ENCODE measurements at regions not wholly inside any gene's neighbourhood (a gene's known extent, or its start where the extent isn't known, plus 50 kb on each side); places are given as distances from the start of the nearest gene placed in this dataset.

DNA sequence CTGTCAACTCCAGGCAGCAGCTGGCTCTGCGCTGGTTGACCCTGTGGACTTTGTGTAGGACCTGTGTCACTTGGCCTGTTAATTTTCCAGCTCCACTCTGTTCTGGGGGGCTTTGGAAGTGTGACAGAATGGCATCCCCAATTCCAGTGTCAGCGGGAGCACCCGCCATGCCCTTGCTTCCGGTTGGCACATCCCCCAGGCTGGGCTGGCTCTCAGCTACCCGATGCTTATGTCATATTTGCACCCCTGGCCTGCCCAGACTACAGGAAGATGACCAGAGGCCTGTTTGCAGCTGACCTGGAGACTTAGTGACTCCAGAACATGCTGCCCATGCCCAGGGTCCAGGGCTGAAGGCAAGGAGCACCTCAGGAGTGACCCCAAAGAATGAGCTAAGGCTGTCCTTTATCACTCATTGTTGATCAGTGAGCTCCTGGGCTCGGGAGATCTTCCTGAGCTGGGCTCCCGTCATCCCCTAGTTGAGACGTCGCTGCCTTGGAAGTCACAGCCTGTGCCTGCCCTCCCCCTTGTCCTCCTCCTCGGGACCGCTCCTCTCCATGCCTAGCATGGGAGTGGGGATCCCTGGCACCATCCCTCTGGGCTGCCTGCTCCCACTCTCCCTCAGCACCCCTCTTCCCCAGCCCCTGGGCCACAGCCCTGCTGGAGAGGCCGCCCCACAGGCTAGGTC, 163.4 kb upstream of the RTL1 start:
- Mint-ChIP-seq H3K36me3 (no peaks in the 10 kb centered on the region), H3K27ac (no peak overlapping the region), H3K4me1 (no peaks in the 10 kb centered on the region), H3K9me3 (no peaks in the 10 kb centered on the region), H3K27me3 (peaks cover 11% of the 10 kb centered on the region), H3K4me3 (no peak overlapping the region)
- peak; percentile 16 for DNase-seq
- CTCF ChIA-PET = no interaction called here

DNA sequence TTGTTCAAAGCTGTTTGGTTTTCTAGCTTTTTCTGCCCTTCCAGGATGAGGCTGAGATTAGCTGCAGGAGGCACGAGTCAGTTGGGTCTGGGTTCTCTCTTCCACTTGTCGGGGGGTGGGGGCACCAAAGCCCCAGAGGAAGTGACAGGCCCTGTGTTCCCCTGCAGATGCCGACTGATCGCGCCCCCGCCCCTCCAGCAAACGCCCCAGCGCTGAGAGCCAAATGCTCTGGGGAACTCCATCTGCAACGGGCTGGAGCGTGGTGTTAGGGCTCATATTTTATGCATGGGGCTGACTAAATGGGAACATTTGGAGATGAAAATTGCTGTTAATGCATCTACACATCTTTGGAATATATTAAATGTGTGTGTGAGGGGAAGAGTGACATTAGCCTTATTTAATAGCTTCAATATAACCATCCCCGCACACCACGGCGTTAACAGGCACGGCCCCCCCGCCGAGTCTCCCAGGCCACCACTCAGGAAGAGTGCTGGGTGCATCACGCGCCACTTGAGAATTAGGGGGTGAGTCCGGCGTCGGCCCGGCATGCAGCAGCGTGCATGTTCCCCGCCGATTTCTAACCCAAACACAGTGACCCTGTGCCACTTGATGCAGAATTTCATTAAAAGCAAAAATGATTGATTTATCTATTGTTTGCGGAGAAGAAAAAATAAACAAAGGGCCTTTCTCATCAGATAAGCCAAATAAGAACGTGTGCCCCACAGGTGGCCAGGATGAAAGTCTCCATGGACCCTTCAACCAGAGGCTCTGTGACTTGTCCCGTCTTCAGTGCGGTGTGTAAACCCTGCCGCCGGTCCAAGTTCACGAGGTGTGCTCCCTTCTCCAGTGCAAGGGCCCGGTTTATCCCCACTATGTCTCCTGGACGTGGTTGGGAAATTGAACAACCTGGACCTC, 165.0 kb upstream of the RTL1 start:
- DNase-seq = peak; percentile 18
- peaks cover 11% of the 10 kb centered on the region for H3K27me3 Mint-ChIP-seq
- H3K9me3 Mint-ChIP-seq = no peaks in the 10 kb centered on the region
- no peak overlapping the region for H3K4me3 Mint-ChIP-seq
- H3K27ac Mint-ChIP-seq = no peak overlapping the region
- CTCF ChIA-PET = interaction anchor here (0.7 kb wide), 1 partner anchor 684 kb away, joined by 3 read pairs; no protein-coding TSS in a partner anchor
- H3K4me1 Mint-ChIP-seq = no peaks in the 10 kb centered on the region
- no peaks in the 10 kb centered on the region for H3K36me3 Mint-ChIP-seq

DNA sequence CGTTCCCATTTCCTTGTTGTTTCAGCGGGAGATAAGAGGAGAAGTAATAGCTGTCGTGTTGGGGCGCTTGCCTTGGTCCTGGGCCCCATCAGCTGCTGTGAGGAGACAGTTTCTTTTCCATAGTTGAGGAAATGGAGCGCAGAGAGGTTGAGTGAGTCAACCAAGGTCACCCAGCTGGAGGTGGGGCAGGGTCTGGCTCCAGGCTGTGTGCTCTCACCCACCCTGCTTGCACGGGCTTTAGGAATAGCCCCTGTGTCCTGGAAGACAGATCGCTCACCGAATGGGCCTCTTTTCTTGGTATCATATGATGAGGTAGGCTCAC, 165.7 kb upstream of the RTL1 start:
- H3K4me3 Mint-ChIP-seq = no peak overlapping the region
- DNase-seq = peak; percentile 13
- H3K4me1 Mint-ChIP-seq = no peaks in the 10 kb centered on the region
- peaks cover 11% of the 10 kb centered on the region for H3K27me3 Mint-ChIP-seq
- no peaks in the 10 kb centered on the region for H3K9me3 Mint-ChIP-seq
- H3K36me3 Mint-ChIP-seq = no peaks in the 10 kb centered on the region
- no peak overlapping the region for H3K27ac Mint-ChIP-seq
- CTCF ChIA-PET = interaction anchor here (0.7 kb wide), 1 partner anchor 684 kb away, joined by 3 read pairs; no protein-coding TSS in a partner anchor

DNA sequence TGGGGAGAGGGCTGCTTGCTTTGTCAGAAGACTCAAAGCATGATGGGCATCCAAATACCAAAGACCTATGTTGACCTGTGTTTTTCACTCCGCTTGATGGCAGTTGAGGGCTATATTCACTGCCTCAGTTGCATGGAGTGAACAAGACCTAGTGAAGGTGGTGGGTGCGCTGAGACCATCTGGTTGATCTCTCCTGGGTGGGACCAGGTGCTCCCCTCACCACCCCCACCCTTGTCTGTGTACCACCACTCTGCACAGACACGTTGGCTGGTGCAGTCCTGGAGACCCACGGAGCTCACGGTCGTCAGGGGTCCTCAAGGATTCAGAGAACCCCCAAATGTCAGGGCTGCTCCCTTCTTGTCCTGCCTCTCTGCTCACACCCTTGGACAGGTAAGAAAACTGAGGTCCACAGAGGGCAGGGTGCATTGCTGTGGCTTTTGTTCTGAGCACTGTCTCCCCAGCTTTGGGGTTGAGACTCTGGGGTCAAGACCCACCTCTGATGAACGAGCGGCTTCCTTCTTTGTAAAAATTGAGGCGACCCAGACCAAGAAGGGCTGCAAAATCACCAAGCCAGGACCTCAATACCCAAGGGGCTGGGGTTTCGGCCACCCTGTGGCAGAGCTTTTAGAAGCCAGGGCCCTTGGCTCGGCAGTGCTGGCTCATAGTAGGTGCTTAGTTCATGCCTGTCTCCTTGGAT, 166.3 kb upstream of the RTL1 start:
- no peaks in the 10 kb centered on the region for H3K36me3 Mint-ChIP-seq
- CTCF ChIA-PET = interaction anchor here (0.7 kb wide), 1 partner anchor 685 kb away, joined by 3 read pairs; no protein-coding TSS in a partner anchor
- H3K9me3 Mint-ChIP-seq = no peaks in the 10 kb centered on the region
- H3K4me1 Mint-ChIP-seq = no peaks in the 10 kb centered on the region
- H3K27me3 Mint-ChIP-seq = peaks cover 12% of the 10 kb centered on the region
- peak; percentile 17 for DNase-seq
- no peak overlapping the region for H3K27ac Mint-ChIP-seq
- H3K4me3 Mint-ChIP-seq = no peak overlapping the region

DNA sequence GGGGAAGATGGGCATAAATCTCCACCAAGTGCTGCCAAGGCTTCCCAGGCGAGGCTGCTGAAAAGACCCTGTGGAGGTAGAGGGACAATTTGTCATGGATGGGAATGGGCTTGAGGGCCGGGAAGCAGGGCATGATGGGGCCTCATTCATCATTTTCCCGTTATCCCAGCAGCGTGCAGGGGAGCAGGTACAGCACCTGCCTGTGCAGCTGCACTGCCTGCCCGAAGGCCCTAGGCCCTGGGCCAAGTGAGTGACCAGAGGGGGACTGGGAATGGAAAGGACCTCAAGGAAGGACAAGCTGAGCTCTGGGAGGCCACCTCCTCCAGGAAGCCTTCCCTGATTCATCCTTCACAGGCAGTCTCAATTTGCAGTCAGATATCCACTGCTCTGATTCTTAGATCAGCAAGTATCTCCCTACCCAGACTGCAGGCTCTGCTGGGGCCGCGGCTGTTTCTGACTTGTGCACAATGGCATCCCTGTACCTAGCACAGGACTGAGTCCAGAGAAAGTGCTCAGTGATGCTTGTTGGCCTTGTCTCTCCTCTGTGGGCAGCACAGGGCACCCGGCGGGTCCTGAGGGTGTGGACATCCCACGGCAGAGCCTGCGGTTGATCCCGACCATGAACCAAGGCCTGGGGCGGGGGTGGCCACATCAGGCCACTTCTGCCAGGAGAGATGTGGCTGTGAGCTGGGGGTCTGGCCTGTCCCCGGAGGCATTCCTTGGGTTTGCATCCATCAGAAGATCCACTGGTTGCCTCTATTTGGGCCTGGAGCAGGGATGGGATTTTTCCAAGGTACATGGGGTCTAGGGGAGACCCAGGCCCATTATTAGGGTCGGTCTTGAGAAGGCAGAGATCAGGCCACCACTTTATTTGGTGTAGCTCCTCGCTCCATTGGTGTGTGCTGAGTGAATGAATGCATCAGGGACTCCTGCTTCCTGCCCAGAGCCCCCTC, 167.3 kb upstream of the RTL1 start:
- Mint-ChIP-seq H3K4me3 (no peak overlapping the region), H3K27ac (no peak overlapping the region), H3K9me3 (no peaks in the 10 kb centered on the region), H3K4me1 (no peaks in the 10 kb centered on the region), H3K36me3 (no peaks in the 10 kb centered on the region), H3K27me3 (peaks cover 22% of the 10 kb centered on the region)
- peak; percentile 14 for DNase-seq
- CTCF ChIA-PET = no interaction called here

DNA sequence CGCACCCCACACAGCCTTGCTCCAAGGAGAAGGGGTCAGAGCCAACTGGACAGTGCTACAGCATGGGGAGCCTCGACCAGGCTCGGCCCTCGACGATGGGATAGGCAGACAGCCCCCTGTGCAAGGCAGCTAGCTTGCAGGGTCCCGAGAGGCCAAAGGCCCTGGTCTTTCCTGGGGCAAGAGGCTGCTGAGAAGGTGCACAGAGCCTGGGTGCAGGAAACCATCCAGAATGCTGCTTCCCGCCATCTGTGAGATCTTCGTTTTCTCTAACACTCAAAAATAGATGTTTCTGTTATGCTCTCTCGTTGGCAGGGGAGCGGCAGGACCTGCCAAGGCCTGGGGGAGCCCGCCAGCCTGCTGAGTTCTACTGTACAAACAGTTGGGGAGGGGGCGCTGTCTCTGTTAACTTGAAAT, 168.0 kb upstream of the RTL1 start:
- peaks cover 29% of the 10 kb centered on the region for H3K27me3 Mint-ChIP-seq
- no peaks in the 10 kb centered on the region for H3K36me3 Mint-ChIP-seq
- no peaks in the 10 kb centered on the region for H3K4me1 Mint-ChIP-seq
- CTCF ChIA-PET = no interaction called here
- H3K4me3 Mint-ChIP-seq = no peak overlapping the region
- peak; percentile 12 for DNase-seq
- no peak overlapping the region for H3K27ac Mint-ChIP-seq
- H3K9me3 Mint-ChIP-seq = no peaks in the 10 kb centered on the region

DNA sequence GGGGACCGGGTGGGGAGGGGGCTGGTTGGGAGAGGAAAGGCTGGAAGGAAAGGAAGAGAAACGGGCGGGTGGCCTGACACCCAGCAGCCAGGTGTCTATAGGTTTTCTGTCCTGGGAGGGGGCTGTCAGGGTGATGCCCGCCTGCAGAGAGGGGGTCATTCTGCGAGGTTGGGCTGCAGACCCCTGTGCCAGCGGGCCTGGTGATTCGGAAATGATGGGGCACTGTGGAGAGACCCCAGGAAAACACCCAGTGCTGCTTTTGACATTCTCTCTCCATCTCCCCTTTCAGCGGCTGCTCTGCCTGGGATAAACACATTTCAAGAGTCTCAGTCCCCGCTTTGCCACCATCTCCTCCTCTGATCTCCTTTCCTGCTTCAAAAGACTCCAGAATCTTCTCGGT, 168.5 kb upstream of the RTL1 start:
- Mint-ChIP-seq H3K27ac (no peak overlapping the region), H3K4me1 (no peaks in the 10 kb centered on the region), H3K4me3 (no peak overlapping the region), H3K9me3 (no peaks in the 10 kb centered on the region), H3K36me3 (no peaks in the 10 kb centered on the region), H3K27me3 (peaks cover 34% of the 10 kb centered on the region)
- DNase-seq = peak; percentile 1
- CTCF ChIA-PET = no interaction called here

DNA sequence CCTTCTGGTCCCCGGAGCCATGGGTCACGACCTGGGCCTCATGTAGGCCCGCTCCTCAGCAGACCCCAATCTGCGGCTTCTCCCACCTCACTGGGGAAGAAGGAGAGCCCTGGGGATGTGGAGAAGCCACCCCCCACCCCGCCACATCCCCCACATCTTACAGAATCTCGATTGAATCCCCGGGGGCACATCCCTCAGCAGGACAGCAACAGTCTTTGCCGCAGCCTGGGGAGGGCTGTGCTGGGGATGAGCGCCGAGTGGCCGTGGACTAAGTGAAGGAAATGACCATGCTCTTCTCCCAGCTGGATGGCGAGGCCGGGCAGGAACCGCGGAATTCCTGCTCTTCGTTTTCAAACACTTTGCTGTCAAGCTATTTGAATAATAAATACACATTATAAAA, 169.0 kb upstream of the RTL1 start:
- Mint-ChIP-seq H3K4me1 (no peaks in the 10 kb centered on the region), H3K27ac (no peak overlapping the region), H3K9me3 (no peaks in the 10 kb centered on the region), H3K27me3 (peaks cover 39% of the 10 kb centered on the region), H3K4me3 (no peak overlapping the region), H3K36me3 (no peaks in the 10 kb centered on the region)
- CTCF ChIA-PET = no interaction called here
- DNase-seq = peak; percentile 1

DNA sequence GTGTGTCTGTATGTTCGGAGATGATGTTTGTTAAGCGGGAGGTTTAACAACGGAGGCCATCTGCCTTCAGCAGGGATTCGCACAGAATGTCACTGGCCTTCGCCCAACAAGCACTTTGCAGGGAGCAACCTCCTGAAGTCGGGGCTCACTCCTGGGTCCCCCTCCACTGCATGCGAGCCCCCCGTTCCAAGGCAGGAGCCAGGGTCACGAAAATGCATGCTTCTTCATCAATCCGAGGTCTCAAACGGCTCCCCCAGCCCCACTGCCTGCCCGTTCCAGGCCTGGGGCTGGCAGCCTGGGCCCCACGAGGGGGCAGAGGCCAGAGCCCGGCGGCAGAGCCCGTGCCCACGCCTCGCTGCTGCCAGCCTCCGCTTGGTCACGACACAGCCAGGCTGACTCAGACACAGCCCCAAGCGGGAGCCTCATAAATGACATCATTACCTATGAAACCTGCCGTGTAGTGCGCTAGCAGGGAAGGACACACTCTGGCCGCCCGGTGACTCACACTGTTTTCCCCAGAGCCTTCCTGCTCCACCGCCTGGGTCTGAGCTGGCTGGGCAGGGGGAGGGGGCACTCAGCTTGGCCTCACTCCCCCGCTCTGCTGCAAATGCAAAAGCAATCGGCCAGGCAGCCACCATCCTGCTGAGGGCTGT, 169.5 kb upstream of the RTL1 start:
- Mint-ChIP-seq H3K27me3 (peaks cover 43% of the 10 kb centered on the region), H3K4me1 (no peaks in the 10 kb centered on the region), H3K9me3 (no peaks in the 10 kb centered on the region), H3K36me3 (no peaks in the 10 kb centered on the region), H3K27ac (no peak overlapping the region), H3K4me3 (no peak overlapping the region)
- CTCF ChIA-PET = no interaction called here
- peak; percentile 11 for DNase-seq

DNA sequence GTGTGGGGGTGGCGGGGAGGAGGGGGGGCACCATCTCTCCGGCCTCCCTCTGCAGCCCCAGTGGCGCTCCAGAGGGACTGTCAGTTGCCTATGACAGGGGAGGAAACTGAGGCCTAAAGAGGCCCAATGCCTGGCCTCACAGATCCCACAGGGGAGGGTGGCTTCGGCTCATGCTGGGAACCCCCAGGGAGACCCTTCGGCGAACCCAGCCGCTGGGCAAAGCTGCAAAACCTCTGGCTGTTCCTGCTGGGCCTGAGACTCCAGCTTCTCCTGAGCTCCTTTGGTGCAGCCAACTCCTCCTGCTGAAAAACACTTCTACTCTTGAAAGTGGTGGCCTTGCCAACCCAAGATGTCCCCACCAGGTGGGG, 170.1 kb upstream of the RTL1 start:
- Mint-ChIP-seq H3K27me3 (peaks cover 45% of the 10 kb centered on the region), H3K9me3 (no peaks in the 10 kb centered on the region), H3K4me1 (no peaks in the 10 kb centered on the region), H3K27ac (no peak overlapping the region), H3K36me3 (no peaks in the 10 kb centered on the region), H3K4me3 (no peak overlapping the region)
- CTCF ChIA-PET = no interaction called here
- DNase-seq = peak; percentile 17

DNA sequence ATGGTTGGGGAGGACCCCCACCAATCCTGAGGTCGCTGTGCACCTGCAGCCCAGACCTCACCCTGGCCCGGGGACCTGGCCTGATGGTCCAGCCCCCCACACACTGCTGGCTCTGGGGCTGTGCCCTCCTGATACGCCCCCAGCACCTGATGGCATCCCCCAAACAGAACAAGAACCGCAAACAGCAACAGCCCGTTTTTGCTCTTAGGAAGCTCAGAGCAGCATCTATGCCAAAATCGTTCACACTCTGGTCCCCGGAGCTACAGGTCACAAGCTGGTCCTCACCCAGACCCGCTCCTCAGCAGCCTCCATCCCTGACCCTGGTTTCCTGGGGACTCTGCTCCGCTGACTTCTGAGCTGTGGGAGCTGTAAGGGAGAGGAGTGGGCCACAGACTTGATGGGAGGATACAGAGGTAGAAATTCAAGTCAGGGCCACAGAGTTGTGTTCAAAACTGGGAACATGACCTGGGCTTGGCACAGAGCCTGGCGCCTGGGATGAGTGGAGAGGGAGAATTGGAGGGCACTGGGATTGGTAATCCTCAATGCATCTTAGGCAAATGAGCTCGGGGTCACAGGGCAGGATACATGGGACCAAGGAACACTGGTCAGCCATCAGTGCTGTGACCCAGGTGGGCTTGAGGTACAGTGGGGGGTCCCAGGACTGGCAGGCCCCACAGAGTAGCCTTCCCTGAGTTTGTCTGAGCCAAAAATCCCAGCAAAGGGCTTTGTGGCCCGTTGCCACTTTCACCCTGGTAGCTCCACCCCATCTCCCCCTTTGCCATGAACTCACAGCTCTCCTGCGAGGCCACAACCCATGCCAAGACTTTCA, 170.9 kb upstream of the RTL1 start:
- CTCF ChIA-PET = no interaction called here
- H3K9me3 Mint-ChIP-seq = no peaks in the 10 kb centered on the region
- no peak overlapping the region for H3K4me3 Mint-ChIP-seq
- peak; percentile 5 for DNase-seq
- peaks cover 47% of the 10 kb centered on the region for H3K27me3 Mint-ChIP-seq
- no peak overlapping the region for H3K27ac Mint-ChIP-seq
- H3K4me1 Mint-ChIP-seq = no peaks in the 10 kb centered on the region
- no peaks in the 10 kb centered on the region for H3K36me3 Mint-ChIP-seq

DNA sequence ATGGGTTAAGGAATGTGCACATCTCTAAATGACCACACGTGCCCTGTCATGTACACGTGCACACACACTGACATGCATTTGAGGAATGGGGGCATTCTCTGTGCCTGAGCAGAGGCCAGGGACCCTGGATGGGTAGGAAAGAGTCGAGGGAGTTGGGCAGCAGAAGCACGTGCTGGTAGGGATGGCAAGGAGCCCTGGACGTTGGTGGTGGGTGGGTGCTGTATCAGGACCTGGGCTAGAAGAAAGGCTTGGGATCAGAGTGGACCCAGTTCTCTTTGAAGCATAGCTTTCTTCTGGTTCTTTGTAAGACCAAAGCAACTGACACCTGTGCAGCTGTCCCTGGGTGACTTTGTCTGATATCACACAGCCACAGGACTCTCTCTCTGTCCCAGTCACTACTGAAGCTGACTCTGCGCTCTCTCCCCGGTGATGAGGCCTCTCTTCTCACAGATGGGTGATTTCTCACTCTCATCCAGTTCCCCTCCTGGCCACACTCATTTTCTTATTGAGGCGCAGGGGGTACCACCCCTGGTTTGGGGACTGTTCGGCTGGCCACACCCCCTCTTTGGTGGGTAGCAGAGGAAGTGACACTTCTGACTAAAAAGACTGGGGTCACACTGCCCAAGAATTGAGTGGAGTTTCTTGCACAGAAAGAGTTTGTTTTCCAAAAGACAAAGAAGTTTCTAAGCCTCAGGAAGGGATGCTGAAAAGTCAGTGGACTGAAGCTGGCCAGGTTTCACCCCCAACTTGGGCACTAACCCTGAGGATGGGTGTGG, 171.7 kb upstream of the RTL1 start:
- Mint-ChIP-seq H3K27ac (no peak overlapping the region), H3K27me3 (peaks cover 48% of the 10 kb centered on the region), H3K4me1 (no peaks in the 10 kb centered on the region), H3K4me3 (no peak overlapping the region), H3K9me3 (no peaks in the 10 kb centered on the region), H3K36me3 (no peaks in the 10 kb centered on the region)
- DNase-seq = peak; percentile 2
- CTCF ChIA-PET = no interaction called here
